PC-9 (cell line): ENCODE measurements at regions not wholly inside any gene's neighbourhood (a gene's known extent, or its start where the extent isn't known, plus 50 kb on each side); places are given as distances from the start of the nearest gene placed in this dataset.

Experiments
- BruUV-seq: library from RNA; stranded (reverse); fragments of 400-500 nt; replicated peaks from 2 replicates; lab custom pipeline; 2021; lab: Mats Ljungman, UMichigan
- CTCF ChIA-PET: fragments of 300-600 bp; sonication (Branson Sonifier 250); formaldehyde crosslinking; loops from one replicate; lab custom pipeline; 2022; ENCODE audit warnings: antibody characterized with exemption; lab: Charles Lee
- POLR2A ChIA-PET: fragments of 300-600 bp; sonication (Branson Sonifier 250); formaldehyde crosslinking; loops from one replicate; lab custom pipeline; 2022; ENCODE audit warnings: antibody characterized with exemption; ENCODE audit not compliant: unreplicated experiment; lab: Charles Lee
- DNase-seq, 2 experiments: peaks; one replicate each; pipeline versions ENCODE4 v3.0.0 to v3.0.0-alpha.2; 2015 to 2022; ENCODE audit warnings: mixed read lengths in 1 of 2
- H2AFZ ChIP-seq: fragments of 200-600 bp; sonication (generic); 2 replicates; pipeline ENCODE4 v1.8.1; 2017; ENCODE audit warnings: antibody characterized with exemption
- H3F3A ChIP-seq: fragments of 200-600 bp; sonication (generic); 2 replicates; pipeline ENCODE4 v1.8.1; 2017; ENCODE audit warnings: antibody characterized with exemption, mild to moderate bottlenecking, low read depth; ENCODE audit not compliant: insufficient read depth
- H3K27ac ChIP-seq: fragments of 200-600 bp; sonication (generic); 2 replicates; pipeline ENCODE4 v1.6.1; 2016; ENCODE audit warnings: mixed run types
- H3K27me3 ChIP-seq: fragments of 200-600 bp; sonication (generic); 2 replicates; pipeline ENCODE4 v1.6.1; 2016; ENCODE audit warnings: low read depth, mixed run types; ENCODE audit not compliant: insufficient read depth
- H3K36me3 ChIP-seq: fragments of 200-600 bp; sonication (generic); 2 replicates; pipeline ENCODE4 v1.6.1; 2016; ENCODE audit warnings: low read depth, mixed run types
- H3K4me1 ChIP-seq: fragments of 200-600 bp; sonication (generic); replicated peaks from 2 replicates; pipeline ENCODE4 v1.6.1; 2016; ENCODE audit warnings: mixed run types; ENCODE audit not compliant: insufficient read depth
- H3K4me2 ChIP-seq: fragments of 200-600 bp; sonication (generic); 2 replicates; pipeline ENCODE4 v1.6.1; 2017; ENCODE audit warnings: mixed run types
- H3K4me3 ChIP-seq: fragments of 200-600 bp; sonication (generic); 2 replicates; pipeline ENCODE4 v1.6.1; 2016; ENCODE audit warnings: mixed run types
- H3K79me2 ChIP-seq: fragments of 200-600 bp; sonication (generic); 2 replicates; pipeline ENCODE4 v1.6.1; 2017; ENCODE audit warnings: low read depth, mixed run types
- H3K9me2 ChIP-seq: fragments of 200-600 bp; sonication (generic); 2 replicates; pipeline ENCODE4 v1.8.1; 2017; ENCODE audit warnings: mild to moderate bottlenecking; ENCODE audit not compliant: insufficient read depth
- H3K9me3 ChIP-seq: fragments of 200-600 bp; sonication (generic); 2 replicates; pipeline ENCODE4 v1.8.1; 2016; ENCODE audit warnings: low read depth; ENCODE audit not compliant: insufficient read depth
- H4K20me1 ChIP-seq: fragments of 200-600 bp; sonication (generic); 2 replicates; pipeline ENCODE4 v1.8.1; 2017; ENCODE audit not compliant: insufficient read depth
- EZH2 ChIP-seq: fragments of 200-600 bp; sonication (generic); IDR thresholded peaks from 2 replicates; pipeline ENCODE4 v1.8.0; 2017; ENCODE audit warnings: antibody characterized with exemption, low read depth
- intact Hi-C: fragments of 100-400 bp; cut with micrococcal nuclease; formaldehyde crosslinking; loops from one replicate; pipeline ENCODE4 v1.10.0; 2022; ENCODE audit not compliant: unreplicated experiment
- TF ChIP-seq, protein P1 (sequence below): fragments of 200-600 bp; sonication (generic); conservative IDR thresholded peaks from 2 replicates; pipeline ENCODE4 v1.6.1; 2017; ENCODE audit warnings: mixed run types, antibody characterized with exemption, mild to moderate bottlenecking, moderate library complexity

GRCh38 chr14:39548358-39548757, 116.1 kb upstream of the FBXO33 start:
- Histone ChIP-seq H4K20me1 (no peaks in the 10 kb centered on the region), H3K79me2 (no peaks in the 10 kb centered on the region), H3K9me3 (no peaks in the 10 kb centered on the region), H3K9me2 (no peaks in the 10 kb centered on the region), H3K4me2 (no peak overlapping the region), H3K4me1 (no peaks in the 10 kb centered on the region), H3K27me3 (no peaks in the 10 kb centered on the region), H3F3A (no peaks in the 10 kb centered on the region), H3K27ac (no peak overlapping the region), H3K36me3 (no peaks in the 10 kb centered on the region), H2AFZ (no peak overlapping the region), H3K4me3 (no peak overlapping the region)
- no peak for DNase-seq
- BruUV-seq: no TSS peak
- TF ChIP-seq, protein P1, sequence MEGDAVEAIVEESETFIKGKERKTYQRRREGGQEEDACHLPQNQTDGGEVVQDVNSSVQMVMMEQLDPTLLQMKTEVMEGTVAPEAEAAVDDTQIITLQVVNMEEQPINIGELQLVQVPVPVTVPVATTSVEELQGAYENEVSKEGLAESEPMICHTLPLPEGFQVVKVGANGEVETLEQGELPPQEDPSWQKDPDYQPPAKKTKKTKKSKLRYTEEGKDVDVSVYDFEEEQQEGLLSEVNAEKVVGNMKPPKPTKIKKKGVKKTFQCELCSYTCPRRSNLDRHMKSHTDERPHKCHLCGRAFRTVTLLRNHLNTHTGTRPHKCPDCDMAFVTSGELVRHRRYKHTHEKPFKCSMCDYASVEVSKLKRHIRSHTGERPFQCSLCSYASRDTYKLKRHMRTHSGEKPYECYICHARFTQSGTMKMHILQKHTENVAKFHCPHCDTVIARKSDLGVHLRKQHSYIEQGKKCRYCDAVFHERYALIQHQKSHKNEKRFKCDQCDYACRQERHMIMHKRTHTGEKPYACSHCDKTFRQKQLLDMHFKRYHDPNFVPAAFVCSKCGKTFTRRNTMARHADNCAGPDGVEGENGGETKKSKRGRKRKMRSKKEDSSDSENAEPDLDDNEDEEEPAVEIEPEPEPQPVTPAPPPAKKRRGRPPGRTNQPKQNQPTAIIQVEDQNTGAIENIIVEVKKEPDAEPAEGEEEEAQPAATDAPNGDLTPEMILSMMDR: no peak
- TF ChIP-seq EZH2: no peak
- intact Hi-C loops: no loop called here
- ChIA-PET CTCF (no interaction called here), POLR2A (no interaction called here)

- no TSS peak for BruUV-seq
- no peak overlapping the region for H2AFZ ChIP-seq
- TF ChIP-seq, protein P1: no peak
- TF ChIP-seq EZH2: no peak
- H3K27ac ChIP-seq: no peak overlapping the region
- no peaks in the 10 kb centered on the region for H3K9me3 ChIP-seq
- no peaks in the 10 kb centered on the region for H3K27me3 ChIP-seq
- CTCF ChIA-PET: no interaction called here
- no peaks in the 10 kb centered on the region for H3F3A ChIP-seq
- no peaks in the 10 kb centered on the region for H3K4me1 ChIP-seq
- DNase-seq: no peak
- H3K9me2 ChIP-seq: no peaks in the 10 kb centered on the region
- POLR2A ChIA-PET: no interaction called here
- H4K20me1 ChIP-seq: no peaks in the 10 kb centered on the region
- intact Hi-C loops: no loop called here
- no peak overlapping the region for H3K4me2 ChIP-seq
- H3K36me3 ChIP-seq: no peaks in the 10 kb centered on the region
- H3K4me3 ChIP-seq: no peak overlapping the region
- H3K79me2 ChIP-seq: no peaks in the 10 kb centered on the region
These were observed 115.6 kb upstream of the FBXO33 start for GRCh38 chr14:39547845-39548244.

DNA sequence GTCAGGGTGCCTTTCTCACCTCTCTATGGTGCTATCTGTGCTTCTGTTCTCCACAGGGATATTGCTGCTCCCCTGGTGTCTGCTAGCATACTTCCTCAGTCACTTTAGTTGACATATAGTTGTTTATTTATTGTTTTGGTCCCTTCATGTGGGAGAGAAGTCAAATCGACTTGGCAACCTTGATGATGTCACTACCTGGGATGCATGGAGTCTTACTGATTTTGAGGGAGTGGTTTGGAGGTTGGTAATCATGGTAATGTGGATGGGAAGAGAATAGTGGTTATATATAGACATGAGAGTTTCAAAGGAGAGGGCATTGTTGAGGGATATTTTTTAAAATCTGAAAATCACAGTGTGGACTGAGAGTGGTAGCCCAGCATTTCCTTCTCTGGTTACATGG, 73.6 kb upstream of the FBXO33 start:
- TF ChIP-seq, protein P1: no peak
- TF ChIP-seq EZH2: no peak
- no peak overlapping the region for H3K4me3 ChIP-seq
- no peaks in the 10 kb centered on the region for H3K9me3 ChIP-seq
- H3K9me2 ChIP-seq: no peaks in the 10 kb centered on the region
- BruUV-seq: no TSS peak
- H3K27ac ChIP-seq: no peak overlapping the region
- H3F3A ChIP-seq: no peaks in the 10 kb centered on the region
- H3K4me1 ChIP-seq: no peaks in the 10 kb centered on the region
- H3K36me3 ChIP-seq: no peaks in the 10 kb centered on the region
- H3K27me3 ChIP-seq: no peaks in the 10 kb centered on the region
- no peak overlapping the region for H3K4me2 ChIP-seq
- DNase-seq: no peak
- no peaks in the 10 kb centered on the region for H3K79me2 ChIP-seq
- ChIA-PET CTCF (no interaction called here), POLR2A (no interaction called here)
- intact Hi-C loops: no loop called here
- no peaks in the 10 kb centered on the region for H4K20me1 ChIP-seq
- no peak overlapping the region for H2AFZ ChIP-seq
